ENCODE measurements at regions not wholly inside any gene's neighbourhood (a gene's known extent, or its start where the extent isn't known, plus 50 kb on each side); places are given as distances from the start of the nearest gene placed in this dataset.
A peak's percentile ranks its signal among the peaks of the same experiment; 100 is the strongest.
"Not testable (repeated sequence)": the region's sequence is repeated elsewhere in the genome, so short reads cannot be mapped to it uniquely, and the experiment has no call there.

DNA sequence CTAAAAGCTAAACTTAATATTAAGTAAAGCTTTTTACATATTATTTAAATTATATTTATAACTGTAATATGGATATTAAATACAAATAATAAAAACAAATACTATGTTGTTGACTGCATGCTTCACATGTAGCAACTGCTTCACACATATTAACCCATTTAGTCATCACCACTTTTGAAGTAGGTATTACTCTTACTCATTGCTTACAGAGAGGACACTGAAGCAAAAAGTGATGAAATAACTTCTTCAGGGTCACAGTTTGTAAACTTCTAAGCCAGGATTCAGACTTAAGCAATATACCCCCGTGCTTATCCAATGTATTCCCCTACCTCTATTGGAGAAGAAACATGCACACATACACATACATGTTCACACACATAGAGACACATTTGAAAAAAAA lies 166.6 kb downstream of the DKK2 start:
- no peak for FAIRE-seq
- DNase-seq (ENCODE audit: low spot score), result no peak

DNA sequence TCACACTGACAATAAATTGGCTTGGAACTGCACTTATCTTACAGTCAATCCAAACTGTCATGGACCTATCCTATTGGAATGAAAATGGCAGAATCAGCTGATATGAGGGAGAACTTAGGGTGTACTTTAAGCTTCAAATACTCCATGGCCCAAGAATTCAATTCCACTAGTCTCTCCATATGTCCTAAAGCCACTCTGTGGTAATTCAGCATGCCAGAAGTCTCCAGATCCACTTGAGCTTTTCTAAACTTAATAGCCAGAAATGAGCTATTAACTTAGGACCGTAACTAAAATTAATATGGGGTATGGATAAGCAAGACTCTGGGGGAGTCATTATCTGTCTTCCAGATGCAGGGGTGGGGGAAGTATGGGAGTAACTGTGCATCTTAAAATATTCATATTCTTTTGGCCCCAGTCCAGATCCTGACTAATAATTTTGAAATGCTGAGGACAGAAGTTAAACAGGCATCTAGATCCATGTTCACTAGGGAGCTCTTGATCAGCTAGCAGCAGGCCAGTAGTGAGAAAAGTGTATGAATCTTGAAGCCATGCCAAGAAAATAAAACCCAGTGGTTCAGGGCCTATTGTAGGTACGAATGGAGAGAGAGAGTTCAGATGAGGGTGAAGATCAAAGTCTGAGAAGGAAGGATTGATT lies 167.6 kb downstream of the DKK2 start:
- no peak for DNase-seq (ENCODE audit: low spot score)
- no peak for FAIRE-seq

DNA sequence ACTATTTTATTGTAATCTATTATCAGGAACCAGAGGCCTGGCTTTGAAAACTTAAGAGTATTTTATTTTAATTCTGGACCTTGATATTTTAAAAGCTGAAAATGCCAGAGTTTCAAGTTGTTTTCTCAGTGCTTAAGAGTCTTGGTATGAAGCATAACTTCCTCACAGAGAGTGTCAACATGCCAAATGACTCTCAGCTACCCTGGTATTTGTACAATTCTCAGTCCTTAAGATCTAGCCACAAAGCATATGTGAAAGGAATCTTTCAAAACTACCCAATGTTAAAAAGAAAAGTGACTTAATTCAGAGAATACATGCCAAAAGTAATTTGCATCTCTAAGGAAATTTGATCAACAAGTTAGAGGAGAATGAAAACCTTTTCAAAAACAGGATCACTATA lies 171.9 kb downstream of the DKK2 start:
- FAIRE-seq (no peak), DNase-seq (ENCODE audit: low spot score) (no peak)

DNA sequence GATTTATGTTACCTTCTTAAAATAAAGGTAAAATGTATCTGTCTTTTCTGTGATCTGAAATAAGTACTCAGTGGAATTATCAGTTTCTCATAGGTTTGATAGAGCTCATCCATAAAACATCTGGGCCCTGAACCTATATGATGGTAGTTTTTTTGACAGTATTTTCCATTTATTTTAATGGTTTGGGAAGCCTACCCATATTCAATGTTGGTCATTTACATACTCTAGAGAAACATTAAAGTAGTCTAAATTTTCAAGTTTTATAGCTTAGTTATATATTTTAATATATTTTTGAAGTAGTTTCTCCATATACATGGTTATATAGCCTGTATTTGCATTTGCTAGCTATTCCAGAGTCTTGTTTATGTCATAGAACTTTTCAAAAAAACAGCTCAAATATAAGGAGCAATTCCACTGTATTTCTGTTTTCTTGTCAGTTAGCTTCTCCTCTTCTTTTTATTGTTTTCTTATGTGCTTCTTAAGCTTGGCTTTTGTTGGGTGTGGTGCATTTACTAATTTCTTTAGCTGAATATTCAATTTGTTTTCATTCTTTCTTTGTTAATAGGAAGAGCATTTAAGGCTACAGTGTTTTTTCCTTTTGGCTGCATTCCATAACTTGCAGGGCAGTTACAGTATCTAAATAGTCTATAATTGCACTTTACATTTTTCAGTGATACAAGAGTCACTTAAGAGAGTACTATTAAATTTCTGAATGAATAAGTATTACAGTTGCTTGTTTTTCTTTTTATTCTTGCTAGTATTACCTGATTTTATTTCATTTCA lies 181.4 kb downstream of the DKK2 start:
- no peak for FAIRE-seq
- no peak for DNase-seq (ENCODE audit: low spot score)

DNA sequence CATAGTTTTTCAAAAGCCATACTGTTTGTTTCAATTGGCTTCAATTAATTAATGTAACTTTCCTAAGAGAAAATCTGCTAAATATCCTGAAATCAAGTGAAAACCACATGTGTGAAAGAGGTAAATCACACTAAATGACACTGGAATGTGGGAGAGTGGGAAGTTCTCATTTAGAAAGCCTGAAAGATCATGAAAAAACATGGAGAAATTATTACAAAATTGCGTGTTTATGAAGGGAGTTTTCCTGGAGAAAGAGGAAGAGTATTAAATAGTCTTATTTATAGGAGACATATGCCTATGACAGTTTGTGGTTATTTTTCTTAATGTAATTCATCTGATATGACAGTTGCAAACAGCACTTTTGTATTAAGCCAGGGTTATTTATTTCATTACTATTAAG lies 183.7 kb downstream of the DKK2 start:
- DNase-seq (ENCODE audit: low spot score) (no peak), FAIRE-seq (no peak)

DNA sequence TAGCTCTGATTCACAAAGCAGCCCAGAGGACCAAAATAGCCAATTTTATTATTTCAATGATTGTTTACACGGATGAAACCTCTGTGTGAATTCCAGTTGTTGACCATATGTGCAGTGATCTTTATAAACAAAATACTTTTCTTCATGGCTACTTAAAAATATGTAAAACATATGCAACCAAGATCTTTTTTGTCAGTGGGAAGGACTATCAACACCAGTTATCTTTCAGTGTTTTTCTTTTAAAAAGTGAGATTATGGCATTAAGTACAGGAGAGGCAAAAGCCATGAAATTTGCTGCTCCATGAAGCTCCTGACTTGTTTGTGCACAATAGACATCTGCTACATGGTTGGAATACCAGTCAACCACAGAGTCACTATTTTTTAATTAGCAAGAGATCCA lies 184.4 kb downstream of the DKK2 start:
- DNase-seq (ENCODE audit: low spot score), result no peak
- FAIRE-seq, result no peak

DNA sequence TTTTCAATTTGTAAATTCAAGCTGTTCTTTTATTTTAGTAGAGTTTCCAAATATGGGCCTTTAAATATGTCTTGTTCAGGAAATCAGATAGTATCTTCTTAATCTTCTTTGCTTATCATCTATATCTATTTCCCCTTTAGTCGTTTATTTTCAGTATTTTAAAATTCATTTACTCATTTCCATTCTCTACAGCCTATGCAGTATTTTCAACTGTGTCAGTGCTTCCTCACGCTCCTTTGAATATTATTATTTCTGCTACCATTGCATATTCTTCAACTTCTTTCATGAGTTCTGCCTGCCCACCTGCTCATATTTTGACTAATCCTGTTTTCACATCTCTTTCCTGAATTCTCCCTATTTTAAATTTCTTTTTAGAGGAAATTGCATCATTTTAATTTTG lies 185.4 kb downstream of the DKK2 start:
- FAIRE-seq (no peak), DNase-seq (ENCODE audit: low spot score) (no peak)

DNA sequence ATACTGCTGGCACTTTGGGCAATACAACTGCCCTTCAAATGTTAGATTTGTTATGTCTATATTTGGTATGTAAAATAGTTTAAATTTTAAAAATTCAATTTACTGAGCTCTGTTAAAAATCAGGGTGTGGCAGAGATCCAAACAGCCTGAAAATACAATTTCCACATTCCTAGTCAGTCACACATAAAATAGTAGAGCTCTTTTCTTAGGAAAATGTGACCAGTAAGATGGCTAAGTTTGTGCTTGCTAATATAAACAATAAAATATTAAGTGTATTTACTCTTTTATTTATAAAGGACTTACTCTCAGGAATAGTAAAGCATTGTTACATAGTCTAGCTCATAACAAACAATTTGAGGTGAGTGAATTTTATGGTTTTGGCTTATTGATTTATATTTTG lies 200.2 kb downstream of the DKK2 start:
- FAIRE-seq (no peak), DNase-seq (ENCODE audit: low spot score) (no peak)

DNA sequence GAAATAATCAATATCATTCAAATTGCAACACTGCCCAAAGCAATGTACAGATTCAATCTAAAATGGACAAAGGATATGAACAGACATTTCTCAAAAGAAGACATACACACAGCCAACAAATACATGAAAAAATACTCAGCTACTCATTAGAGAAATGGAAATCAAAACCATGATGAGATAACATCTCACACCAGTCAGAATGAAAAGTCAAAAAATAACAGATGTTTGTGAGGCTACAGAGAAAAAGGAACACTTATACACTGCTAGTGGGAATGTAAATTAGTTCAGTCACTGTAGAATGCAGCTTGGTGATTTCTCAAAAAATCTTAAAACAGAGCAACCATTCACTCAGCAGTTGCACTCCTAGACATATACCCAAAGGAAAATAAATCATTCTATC lies 205.2 kb downstream of the DKK2 start:
- no peak for FAIRE-seq
- DNase-seq (ENCODE audit: low spot score), result no peak

DNA sequence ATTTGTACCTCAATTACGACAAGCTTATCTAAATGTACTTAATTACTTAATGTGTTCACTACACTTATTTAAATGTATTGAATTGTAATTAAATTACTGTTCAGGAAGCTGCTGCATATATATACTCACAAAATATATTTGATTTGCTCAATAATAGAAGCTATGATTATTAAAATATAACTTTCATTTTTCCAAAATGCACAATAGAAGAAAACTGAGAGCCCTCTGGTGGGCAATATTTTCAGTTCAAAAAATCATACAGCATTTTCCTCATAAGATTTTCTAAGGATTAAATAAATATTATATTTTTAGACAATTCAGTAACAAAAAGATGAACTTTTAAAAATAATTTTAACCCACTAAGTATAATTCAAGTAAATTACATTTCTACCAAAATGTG lies 217.3 kb downstream of the DKK2 start:
- no peak for DNase-seq (ENCODE audit: low spot score)
- FAIRE-seq, result peak; percentile 27

DNA sequence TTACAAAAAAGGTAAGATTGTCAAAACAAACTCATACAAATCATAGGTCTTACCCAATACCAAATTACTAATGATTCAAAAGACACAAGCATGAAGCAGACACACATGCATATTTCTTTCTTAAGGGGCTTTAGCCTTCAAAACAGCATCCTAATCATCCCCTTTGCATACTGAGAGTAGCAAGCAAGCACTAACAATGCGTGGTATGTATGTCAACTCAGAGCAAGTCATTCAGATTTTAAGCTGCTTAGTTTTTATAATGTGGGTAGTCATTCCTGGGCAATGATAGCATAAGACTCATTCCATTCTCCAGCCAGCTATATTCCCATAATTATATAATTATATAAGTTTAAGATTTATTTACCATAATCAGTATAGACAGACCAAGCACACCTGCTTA lies 219.6 kb downstream of the DKK2 start:
- no peak for FAIRE-seq
- no peak for DNase-seq (ENCODE audit: low spot score)

DNA sequence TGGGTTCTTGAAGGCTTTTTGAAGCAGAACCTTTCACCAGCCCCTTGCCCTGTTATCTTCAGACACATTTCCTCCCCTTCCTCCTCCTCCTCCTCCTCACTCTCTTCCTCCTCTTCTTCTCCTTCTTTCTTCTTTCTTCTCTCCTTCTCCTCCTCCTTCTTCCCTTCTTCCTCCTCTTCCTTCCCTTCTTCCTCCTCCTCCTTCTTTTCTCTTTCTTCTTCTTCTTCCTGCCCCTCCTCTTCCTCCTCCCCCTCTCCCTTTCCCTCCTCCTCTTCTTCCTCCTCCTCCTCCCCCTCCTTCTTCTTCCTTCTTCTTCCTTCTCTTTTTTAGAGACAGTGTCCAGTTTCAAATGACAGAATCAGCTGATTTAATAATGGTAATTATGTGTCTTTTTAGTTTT lies 226.0 kb downstream of the DKK2 start:
- DNase-seq (ENCODE audit: low spot score) (no peak), FAIRE-seq (no peak)

DNA sequence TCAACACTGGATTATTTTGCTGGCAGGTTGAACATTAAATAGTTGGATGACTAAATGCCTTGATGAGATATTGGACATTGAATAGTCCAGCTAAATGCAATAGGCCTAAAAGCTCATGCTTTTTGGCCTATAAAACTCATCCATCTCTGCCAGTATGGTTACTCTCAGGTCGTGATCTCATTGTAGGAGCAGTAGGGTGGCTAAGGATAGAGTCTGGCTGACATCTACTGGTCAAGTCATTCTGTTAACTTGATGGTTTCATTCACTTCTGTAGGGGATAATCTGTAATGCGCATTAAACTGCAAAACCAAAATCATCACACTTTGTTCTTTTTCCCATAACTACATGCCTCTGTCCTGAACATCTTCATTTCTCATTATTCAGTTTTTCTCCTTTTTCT lies 227.0 kb downstream of the DKK2 start:
- no peak for FAIRE-seq
- DNase-seq (ENCODE audit: low spot score), result no peak

DNA sequence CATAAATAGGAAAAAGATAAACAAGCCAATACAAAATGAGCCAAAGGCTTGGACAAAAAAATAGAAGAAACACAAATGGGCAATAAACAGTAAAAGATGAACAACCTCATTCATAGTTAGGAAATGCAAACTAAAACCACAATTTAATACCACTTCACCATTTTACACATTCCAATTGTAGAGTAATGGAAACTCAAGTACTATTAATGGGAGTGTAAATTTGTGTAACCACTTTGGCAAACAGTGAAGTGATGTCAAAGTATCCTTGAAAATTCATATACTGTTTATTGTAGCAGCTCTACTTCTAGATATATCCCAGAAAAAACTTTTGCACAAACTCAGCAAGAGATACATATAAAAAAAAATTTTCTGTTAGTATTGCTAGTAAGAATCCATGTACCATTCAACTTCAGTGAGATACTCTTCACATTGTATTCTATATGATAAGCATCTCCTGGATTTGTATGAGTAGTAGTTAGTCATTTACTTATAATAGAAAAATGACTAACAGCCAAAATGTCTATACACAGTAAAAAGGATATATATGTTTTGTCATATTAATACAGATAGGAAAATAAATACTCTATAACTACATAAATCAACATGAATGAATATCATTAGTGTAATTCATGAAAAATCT lies 229.8 kb downstream of the DKK2 start:
- FAIRE-seq (no peak), DNase-seq (ENCODE audit: low spot score) (no peak)

DNA sequence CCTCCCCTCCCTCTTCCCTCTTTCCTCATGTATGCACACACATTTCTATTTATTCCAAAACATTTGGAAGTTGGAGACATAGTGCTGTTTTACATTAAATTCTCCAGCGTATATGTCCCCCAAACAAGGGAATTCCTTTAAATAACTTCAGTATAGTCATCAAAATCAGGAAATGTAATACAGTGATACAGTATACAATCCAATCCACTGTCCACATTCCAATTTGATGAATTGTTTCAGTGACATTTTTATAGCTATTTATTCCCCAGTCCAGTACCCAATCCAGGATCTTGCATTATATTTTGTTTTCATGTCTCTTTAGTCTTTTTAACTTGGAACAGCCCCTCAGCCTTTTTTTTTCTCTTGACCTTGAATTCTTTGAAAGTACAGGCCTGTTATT lies 233.0 kb downstream of the DKK2 start:
- no peak for FAIRE-seq

DNA sequence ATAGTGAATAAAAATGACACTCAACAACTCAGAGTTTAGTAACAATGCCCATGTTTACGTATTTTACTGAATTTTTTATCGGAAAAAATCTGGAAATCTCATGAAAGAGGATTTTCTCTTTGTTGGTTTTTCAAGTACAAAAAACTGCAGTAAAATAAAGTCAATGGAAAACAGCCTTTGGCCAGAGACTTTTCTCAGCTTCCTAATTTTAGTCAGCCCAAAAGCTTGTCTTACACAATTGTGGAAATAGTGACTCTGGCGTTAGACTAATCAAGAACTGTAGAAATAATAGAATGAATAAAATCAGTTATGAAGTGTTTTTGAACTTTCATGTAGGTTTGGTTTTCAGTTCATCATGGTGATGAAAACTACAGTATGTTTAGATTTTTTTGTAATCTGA lies 234.7 kb downstream of the DKK2 start:
- DNase-seq (ENCODE audit: low spot score), result no peak
- FAIRE-seq, result no peak

More for the DNA sequence above, 233.0 kb downstream of the DKK2 start:
- DNase-seq (ENCODE audit: low spot score), result no peak

DNA sequence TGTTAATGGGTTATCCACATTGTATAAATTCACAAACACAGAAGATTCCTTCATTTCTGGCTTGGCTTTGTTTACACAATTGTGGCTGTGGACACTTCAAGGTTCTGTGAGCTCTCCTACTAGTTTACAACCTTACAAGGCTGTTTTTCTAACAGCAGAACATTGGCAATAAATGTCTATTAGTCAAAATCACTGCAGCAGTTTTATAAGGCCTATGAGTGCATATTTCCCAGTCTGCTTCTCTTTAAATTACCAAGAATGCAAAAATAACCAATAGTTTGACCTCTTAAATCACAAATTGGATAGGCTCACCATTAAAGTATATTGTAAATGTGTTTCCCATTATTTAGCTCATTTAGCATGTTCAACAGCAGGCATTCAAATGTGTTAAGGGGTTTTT lies 239.2 kb downstream of the DKK2 start:
- FAIRE-seq (no peak), DNase-seq (ENCODE audit: low spot score) (no peak)

DNA sequence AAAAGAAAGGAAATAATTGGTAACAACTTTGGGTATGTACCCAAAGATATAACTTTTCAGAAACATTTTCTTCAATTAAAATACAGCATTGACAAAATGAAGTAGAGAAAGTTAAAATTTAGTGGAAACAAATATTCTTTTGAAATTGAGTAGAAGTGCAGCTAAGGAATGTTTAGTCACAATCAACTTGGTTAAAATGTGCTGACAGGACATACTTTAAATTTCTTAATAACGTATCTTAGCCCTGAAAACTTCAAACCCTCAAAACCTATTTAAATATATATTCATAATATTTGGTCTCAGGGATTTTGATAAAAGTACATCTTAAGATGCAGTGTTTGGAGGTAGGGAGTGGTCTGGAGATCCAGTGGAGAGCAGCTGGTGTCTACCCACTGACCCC lies 240.8 kb downstream of the DKK2 start:
- DNase-seq (ENCODE audit: low spot score), result no peak
- no peak for FAIRE-seq

DNA sequence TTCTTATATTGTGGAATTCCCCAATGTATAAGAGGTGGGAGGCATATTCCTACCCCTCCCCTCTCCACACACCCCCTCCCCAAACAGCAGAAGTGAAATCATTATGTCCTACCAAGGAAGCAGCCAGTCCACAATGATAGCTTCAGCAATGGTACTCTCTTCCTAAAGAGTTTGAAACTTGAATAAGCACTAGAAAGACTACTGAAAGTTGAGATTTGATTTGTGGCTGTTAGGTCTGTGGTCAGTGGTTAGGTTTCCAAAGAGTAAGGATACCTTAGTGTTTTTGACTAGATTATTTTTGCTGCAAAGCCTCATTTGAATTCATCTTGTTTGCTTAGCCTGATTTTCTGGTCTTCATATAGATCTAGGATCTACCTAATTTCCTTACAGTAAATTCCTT lies 242.2 kb downstream of the DKK2 start:
- no peak for FAIRE-seq
- DNase-seq (ENCODE audit: low spot score), result no peak

DNA sequence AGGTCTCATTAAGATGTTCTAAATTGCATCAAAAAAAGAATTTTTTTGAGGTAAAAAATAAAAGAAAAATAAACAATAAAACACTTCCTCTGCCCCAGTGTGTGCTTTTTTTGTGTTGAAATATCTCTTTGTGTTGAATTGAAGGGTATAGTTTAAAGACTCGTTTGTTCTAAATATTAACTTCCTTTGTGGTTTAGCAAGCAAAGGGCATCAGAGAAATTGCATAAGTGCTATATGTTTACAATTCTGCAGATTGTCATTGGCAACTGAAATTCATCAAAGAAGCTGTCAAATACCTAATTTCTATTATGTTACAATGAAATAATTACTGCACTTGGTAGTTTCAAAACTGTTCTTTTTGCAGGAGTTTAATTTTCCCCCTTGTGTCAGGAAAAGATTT lies 260.5 kb downstream of the DKK2 start:
- FAIRE-seq, result no peak
- no peak for DNase-seq (ENCODE audit: low spot score)

DNA sequence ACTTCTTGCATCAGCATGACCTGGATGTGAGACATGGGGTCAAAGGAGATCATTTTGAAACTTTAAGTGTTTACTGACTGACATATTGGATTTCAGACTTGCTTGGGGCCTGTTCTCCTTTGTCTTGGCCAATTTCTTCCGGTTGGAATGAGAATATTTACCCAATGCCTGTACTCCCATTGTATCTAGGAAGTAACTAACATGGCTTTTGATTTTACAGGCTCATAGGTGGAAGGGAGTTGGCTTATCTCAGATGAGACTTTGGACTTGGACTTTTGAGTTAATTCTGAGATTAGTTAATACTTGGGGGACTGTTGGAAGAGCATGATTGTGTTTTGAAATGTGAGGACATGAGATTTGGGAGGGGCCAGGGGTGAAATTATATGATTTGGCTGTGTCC lies 262.1 kb downstream of the DKK2 start:
- not testable (repeated sequence) for DNase-seq (ENCODE audit: low spot score); FAIRE-seq

DNA sequence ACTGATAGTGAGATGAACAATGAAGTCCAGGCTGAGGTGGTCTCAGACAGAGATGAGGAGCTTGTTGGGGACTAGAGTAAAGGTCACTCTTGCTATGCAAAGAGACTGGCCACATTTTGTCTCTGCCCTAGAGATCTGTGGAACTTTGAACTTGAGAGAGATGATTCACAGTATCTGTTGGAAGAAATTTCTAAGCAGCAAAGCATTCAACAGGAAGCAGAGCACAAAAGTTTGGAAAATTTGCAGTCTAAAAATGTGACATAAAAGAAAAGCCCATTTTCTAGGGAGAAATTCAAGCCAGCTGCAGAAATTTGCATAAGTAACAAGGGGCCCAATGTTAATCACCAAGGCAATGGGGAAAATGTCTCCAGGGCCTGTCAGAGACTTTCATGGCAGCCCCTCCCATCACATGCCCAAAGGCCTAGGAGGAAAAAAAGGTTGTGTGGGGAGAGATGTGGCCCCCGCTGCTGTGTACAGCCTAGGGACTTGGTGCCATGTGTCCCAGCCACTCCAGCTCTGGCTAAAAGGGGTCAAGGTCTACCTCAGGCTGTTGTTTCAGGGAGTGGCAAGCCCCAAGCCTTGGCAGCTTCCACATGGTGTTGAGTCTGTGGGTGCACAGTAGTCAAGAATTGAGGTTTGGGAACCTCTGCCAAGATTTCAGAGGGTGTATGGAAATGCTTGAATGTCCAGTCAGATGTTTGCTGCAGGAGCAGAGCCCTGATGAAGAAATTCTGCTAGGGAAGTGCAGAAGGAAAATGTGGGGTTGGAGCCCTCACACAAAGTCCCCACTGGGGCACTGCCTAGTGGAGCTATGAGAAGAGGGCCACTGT lies 262.8 kb downstream of the DKK2 start:
- no peak for FAIRE-seq
- DNase-seq (ENCODE audit: low spot score), result no peak

Data from RCC 7860 (cell line).